ENCODE measurements at regions not wholly inside any gene's neighbourhood (a gene's known extent, or its start where the extent isn't known, plus 50 kb on each side); places are given as distances from the start of the nearest gene placed in this dataset.
A peak's percentile ranks its signal among the peaks of the same experiment; 100 is the strongest.

DNA sequence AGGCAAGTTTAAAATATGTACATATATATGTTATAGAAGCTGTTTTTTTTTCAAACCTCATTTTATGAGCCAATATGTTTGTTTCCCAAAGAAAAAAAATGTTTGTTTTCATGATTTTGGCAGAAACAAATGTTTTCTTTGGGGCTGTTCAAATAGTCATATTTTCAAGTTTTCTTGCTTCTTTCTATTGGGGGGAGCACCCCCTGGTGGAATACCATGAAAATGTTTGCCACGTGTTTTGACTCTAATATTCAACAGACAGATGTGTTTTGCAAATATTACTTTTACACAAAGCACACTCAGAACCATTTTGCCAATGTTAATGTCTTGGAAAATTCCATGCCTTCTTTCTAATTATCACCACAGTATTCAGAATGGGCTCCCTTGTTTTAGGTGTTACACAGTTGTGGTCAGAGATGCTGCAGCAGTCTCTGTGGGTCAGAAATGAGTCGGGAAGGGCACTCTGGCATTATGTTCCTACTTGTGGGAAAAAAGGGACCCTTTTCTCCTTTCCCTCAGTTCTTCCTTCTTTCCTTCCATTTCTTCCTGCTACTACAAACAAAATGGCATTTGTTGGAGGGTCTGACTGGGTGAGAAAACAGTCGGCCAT, 817.0 kb downstream of the TUSC7 start:
- peak; percentile 62 for TF ChIP-seq CTCF (IDR thresholded peaks at IDR 0.05; ENCODE audit: low read depth, low read length)
- no peak overlapping the region for H3K4me3 ChIP-seq (ENCODE audit: low read depth, low read length)
- in situ Hi-C loops (cut with HindIII; ENCODE audit: low sequenced_read_pairs), result no loop called here
- DNase-seq (ENCODE audit: low read depth, low spot score), result peak; percentile 53

DNA sequence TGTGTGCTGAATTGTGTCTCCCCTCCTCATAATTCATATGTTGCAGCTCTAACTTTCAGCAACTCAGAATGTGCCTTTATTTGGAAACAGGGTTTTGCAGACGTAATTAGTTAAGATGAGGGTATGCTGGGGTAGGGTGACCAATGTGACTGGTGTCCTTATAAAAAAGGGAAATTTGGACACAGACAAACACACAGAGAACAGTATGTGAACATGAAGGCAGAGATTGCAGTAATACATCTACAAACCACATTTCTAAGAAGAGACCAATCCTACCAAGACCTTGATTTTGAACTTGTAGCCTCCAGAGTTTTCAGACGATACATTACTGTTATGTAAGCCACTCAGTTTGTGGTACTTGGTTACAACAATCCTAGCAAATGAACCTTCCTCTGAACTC, 817.8 kb downstream of the TUSC7 start:
- TF ChIP-seq CTCF (IDR thresholded peaks at IDR 0.05; ENCODE audit: low read depth, low read length), result no peak
- no peak overlapping the region for H3K4me3 ChIP-seq (ENCODE audit: low read depth, low read length)
- in situ Hi-C loops (cut with HindIII; ENCODE audit: low sequenced_read_pairs), result no loop called here
- no peak for DNase-seq (ENCODE audit: low read depth, low spot score)

DNA sequence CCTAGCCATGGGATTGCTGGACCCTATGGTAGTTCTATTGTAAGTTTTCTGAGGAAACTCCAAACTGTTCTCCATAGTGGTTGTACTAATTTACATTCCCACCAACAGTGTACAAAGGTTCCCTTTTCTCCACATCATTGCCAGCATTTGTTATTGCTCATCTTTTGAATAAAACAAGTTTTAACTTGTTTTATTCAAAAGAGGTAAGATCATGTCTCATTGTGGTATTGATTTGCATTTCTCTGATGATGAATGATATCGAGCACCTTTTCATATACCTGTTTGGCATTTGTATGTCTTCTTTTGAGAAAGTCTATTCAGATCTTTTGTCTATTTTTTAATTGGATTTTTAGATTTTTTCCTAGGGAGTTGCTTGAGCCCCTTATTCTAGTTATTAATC, 819.1 kb downstream of the TUSC7 start:
- in situ Hi-C loops (cut with HindIII; ENCODE audit: low sequenced_read_pairs), result no loop called here
- DNase-seq (ENCODE audit: low read depth, low spot score), result no peak
- H3K4me3 ChIP-seq (ENCODE audit: low read depth, low read length), result no peak overlapping the region
- TF ChIP-seq CTCF (IDR thresholded peaks at IDR 0.05; ENCODE audit: low read depth, low read length), result no peak

DNA sequence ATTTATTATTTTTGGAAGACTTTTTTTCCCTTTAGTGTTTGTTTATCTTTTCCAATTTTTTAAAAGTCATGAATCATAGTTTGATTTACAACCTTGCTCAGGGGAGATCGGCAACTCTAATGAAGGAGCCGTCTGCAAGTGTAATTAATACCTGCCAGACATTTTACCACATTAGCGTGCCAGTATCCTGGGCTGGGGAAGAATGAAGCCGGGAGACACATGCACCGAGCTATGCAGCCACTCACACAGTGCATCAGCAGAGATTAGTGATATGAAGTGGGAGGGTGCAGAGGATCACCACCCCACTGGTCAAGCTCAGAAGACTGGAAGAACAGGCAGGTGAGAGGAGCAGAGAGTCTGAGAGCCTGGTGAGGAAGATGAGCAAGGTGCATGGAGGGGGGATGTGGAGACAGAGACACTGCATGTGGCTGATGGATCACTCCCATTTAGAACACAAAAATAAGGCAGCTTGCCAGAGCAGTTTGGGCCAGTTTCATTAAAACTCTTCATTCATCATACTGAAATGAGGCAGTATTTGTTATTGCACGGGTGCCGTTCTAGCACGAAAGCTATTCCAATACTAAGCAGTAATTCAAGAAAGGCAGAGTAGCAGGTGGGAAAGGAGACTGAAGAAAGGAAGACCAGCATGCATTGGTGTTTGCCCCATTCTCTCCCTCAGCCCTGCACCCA, 821.6 kb downstream of the TUSC7 start:
- in situ Hi-C loops (cut with HindIII; ENCODE audit: low sequenced_read_pairs), result no loop called here
- no peak for DNase-seq (ENCODE audit: low read depth, low spot score)
- no peak for TF ChIP-seq CTCF (IDR thresholded peaks at IDR 0.05; ENCODE audit: low read depth, low read length)
- H3K4me3 ChIP-seq (ENCODE audit: low read depth, low read length), result no peak overlapping the region

DNA sequence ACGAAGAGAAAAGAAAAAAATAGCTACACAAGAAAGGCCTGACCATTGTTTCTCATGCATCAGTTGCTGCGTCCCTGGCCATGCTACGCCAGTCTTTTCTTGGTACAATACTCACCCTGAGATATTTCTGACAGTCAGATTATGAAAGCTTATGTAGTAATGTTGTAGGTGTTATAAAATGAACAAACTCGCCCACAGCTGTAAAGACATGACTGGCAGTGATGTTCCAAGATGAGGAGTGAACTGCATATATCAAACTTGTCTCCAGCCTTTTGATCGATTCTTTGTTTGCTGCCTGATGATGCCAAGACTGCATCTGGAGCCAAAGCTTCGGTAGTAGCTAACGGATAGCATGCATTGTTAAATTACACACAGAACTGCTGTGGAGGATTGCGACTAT, 822.7 kb downstream of the TUSC7 start:
- in situ Hi-C loops (cut with HindIII; ENCODE audit: low sequenced_read_pairs), result no loop called here
- no peak overlapping the region for H3K4me3 ChIP-seq (ENCODE audit: low read depth, low read length)
- no peak for TF ChIP-seq CTCF (IDR thresholded peaks at IDR 0.05; ENCODE audit: low read depth, low read length)
- DNase-seq (ENCODE audit: low read depth, low spot score), result no peak

DNA sequence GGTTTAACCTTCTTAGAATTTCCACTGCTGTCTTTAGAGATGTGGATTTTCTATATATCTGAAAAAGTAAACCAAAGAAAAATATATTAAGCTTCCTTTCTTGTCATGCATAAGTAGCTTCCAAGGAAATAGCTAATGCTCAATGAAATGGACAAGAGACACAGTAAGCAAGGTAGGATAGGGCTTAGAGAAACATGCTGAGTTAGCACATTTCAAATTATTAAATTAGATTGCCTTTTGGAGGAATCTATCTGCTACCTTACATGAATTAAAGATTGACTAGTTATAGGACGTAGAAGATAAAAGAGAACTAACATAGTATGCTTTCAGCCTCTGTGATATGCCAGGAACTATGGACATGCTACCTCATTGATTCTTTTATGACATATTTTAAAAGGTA, 824.6 kb downstream of the TUSC7 start:
- TF ChIP-seq CTCF (IDR thresholded peaks at IDR 0.05; ENCODE audit: low read depth, low read length), result no peak
- H3K4me3 ChIP-seq (ENCODE audit: low read depth, low read length), result no peak overlapping the region
- in situ Hi-C loops (cut with HindIII; ENCODE audit: low sequenced_read_pairs), result no loop called here
- no peak for DNase-seq (ENCODE audit: low read depth, low spot score)

Measured in astrocyte of the spinal cord (primary cell).